ENCODE measurements at regions not wholly inside any gene's neighbourhood (a gene's known extent, or its start where the extent isn't known, plus 50 kb on each side); places are given as distances from the start of the nearest gene placed in this dataset.

- TF ChIP-seq POLR2A (IDR thresholded peaks at IDR 0.05; ENCODE audit: low read depth, low read length) (no peak), TAF1 (IDR thresholded peaks at IDR 0.05; ENCODE audit: borderline replicate concordance, low read depth, low read length) (no peak), POLR2AphosphoS5 (IDR thresholded peaks at IDR 0.05; ENCODE audit: low read depth, low read length) (no peak)
- FAIRE-seq (no peak), DNase-seq (ENCODE audit: insufficient read length) (no peak)
These were observed 106.7 kb upstream of the FOXF1 start for GRCh38 chr16:86403541-86404163.

- FAIRE-seq (no peak), DNase-seq (ENCODE audit: insufficient read length) (no peak)
- TF ChIP-seq POLR2A (IDR thresholded peaks at IDR 0.05; ENCODE audit: low read depth, low read length): no peak
- TF ChIP-seq POLR2AphosphoS5 (IDR thresholded peaks at IDR 0.05; ENCODE audit: low read depth, low read length): no peak
These were observed 105.6 kb upstream of the FOXF1 start for GRCh38 chr16:86404678-86405077.

GRCh38 chr16:86405319-86405718, 105.0 kb upstream of the FOXF1 start:
- TF ChIP-seq TAF1 (IDR thresholded peaks at IDR 0.05; ENCODE audit: borderline replicate concordance, low read depth, low read length): no peak
- no peak for TF ChIP-seq POLR2A (IDR thresholded peaks at IDR 0.05; ENCODE audit: low read depth, low read length)
- no peak for TF ChIP-seq POLR2AphosphoS5 (IDR thresholded peaks at IDR 0.05; ENCODE audit: low read depth, low read length)
- FAIRE-seq (no peak), DNase-seq (ENCODE audit: insufficient read length) (no peak)

- no peak for DNase-seq (ENCODE audit: insufficient read length)
- TF ChIP-seq POLR2A (IDR thresholded peaks at IDR 0.05; ENCODE audit: low read depth, low read length): no peak
- FAIRE-seq: no peak
These were observed 104.3 kb upstream of the FOXF1 start for GRCh38 chr16:86406056-86406455.

- DNase-seq (ENCODE audit: insufficient read length): no peak
- TF ChIP-seq TAF1 (IDR thresholded peaks at IDR 0.05; ENCODE audit: borderline replicate concordance, low read depth, low read length) (no peak), POLR2A (IDR thresholded peaks at IDR 0.05; ENCODE audit: low read depth, low read length) (no peak), POLR2AphosphoS5 (IDR thresholded peaks at IDR 0.05; ENCODE audit: low read depth, low read length) (no peak)
- FAIRE-seq: no peak
These were observed 101.6 kb upstream of the FOXF1 start for GRCh38 chr16:86408685-86409084.

- DNase-seq (ENCODE audit: insufficient read length) (no peak), FAIRE-seq (no peak)
- TF ChIP-seq TAF1 (IDR thresholded peaks at IDR 0.05; ENCODE audit: borderline replicate concordance, low read depth, low read length) (no peak), POLR2AphosphoS5 (IDR thresholded peaks at IDR 0.05; ENCODE audit: low read depth, low read length) (no peak)
These were observed 100.2 kb upstream of the FOXF1 start for GRCh38 chr16:86410081-86410480.

GRCh38 chr16:86410529-86410928, 99.8 kb upstream of the FOXF1 start:
- FAIRE-seq: no peak
- no peak for DNase-seq (ENCODE audit: insufficient read length)
- no peak for TF ChIP-seq POLR2AphosphoS5 (IDR thresholded peaks at IDR 0.05; ENCODE audit: low read depth, low read length)
- no peak for TF ChIP-seq TAF1 (IDR thresholded peaks at IDR 0.05; ENCODE audit: borderline replicate concordance, low read depth, low read length)
- no peak for TF ChIP-seq POLR2A (IDR thresholded peaks at IDR 0.05; ENCODE audit: low read depth, low read length)

GRCh38 chr16:86411897-86412296, 98.4 kb upstream of the FOXF1 start:
- no peak for DNase-seq (ENCODE audit: insufficient read length)
- FAIRE-seq: no peak
- TF ChIP-seq POLR2A (IDR thresholded peaks at IDR 0.05; ENCODE audit: low read depth, low read length): no peak
- TF ChIP-seq POLR2AphosphoS5 (IDR thresholded peaks at IDR 0.05; ENCODE audit: low read depth, low read length): no peak
- TF ChIP-seq TAF1 (IDR thresholded peaks at IDR 0.05; ENCODE audit: borderline replicate concordance, low read depth, low read length): no peak

GRCh38 chr16:86414991-86415740, 95.2 kb upstream of the FOXF1 start:
- TF ChIP-seq POLR2A (IDR thresholded peaks at IDR 0.05; ENCODE audit: low read depth, low read length): no peak
- DNase-seq (ENCODE audit: insufficient read length): no peak
- no peak for FAIRE-seq

GRCh38 chr16:86418981-86419380, 91.3 kb upstream of the FOXF1 start:
- no peak for FAIRE-seq
- TF ChIP-seq POLR2AphosphoS5 (IDR thresholded peaks at IDR 0.05; ENCODE audit: low read depth, low read length) (no peak), POLR2A (IDR thresholded peaks at IDR 0.05; ENCODE audit: low read depth, low read length) (no peak), TAF1 (IDR thresholded peaks at IDR 0.05; ENCODE audit: borderline replicate concordance, low read depth, low read length) (no peak)
- no peak for DNase-seq (ENCODE audit: insufficient read length)

GRCh38 chr16:86419518-86419917, 90.8 kb upstream of the FOXF1 start:
- no peak for TF ChIP-seq TAF1 (IDR thresholded peaks at IDR 0.05; ENCODE audit: borderline replicate concordance, low read depth, low read length)
- no peak for DNase-seq (ENCODE audit: insufficient read length)
- FAIRE-seq: no peak

- TF ChIP-seq POLR2AphosphoS5 (IDR thresholded peaks at IDR 0.05; ENCODE audit: low read depth, low read length) (no peak), POLR2A (IDR thresholded peaks at IDR 0.05; ENCODE audit: low read depth, low read length) (no peak), TAF1 (IDR thresholded peaks at IDR 0.05; ENCODE audit: borderline replicate concordance, low read depth, low read length) (no peak)
- DNase-seq (ENCODE audit: insufficient read length) (no peak), FAIRE-seq (no peak)
These were observed 88.3 kb upstream of the FOXF1 start for GRCh38 chr16:86421995-86422394.

- DNase-seq (ENCODE audit: insufficient read length) (no peak), FAIRE-seq (no peak)
- TF ChIP-seq POLR2AphosphoS5 (IDR thresholded peaks at IDR 0.05; ENCODE audit: low read depth, low read length) (no peak), POLR2A (IDR thresholded peaks at IDR 0.05; ENCODE audit: low read depth, low read length) (no peak), TAF1 (IDR thresholded peaks at IDR 0.05; ENCODE audit: borderline replicate concordance, low read depth, low read length) (no peak)
These were observed 85.9 kb upstream of the FOXF1 start for GRCh38 chr16:86424398-86424797.
